Mesodermal cell (in vitro differentiated cells): ENCODE measurements at regions not wholly inside any gene's neighbourhood (a gene's known extent, or its start where the extent isn't known, plus 50 kb on each side); places are given as distances from the start of the nearest gene placed in this dataset.

Experiments used
- H3K27ac ChIP-seq: 2 replicates; pipeline ENCODE4 v1.7.0; 2013; ENCODE audit warnings: mild to moderate bottlenecking, low read depth, low read length, moderate library complexity; ENCODE audit not compliant: severe bottlenecking
- H3K36me3 ChIP-seq: 2 replicates; pipeline ENCODE4 v1.7.1; 2013; ENCODE audit warnings: mild to moderate bottlenecking, low read length, moderate library complexity; ENCODE audit not compliant: control insufficient read depth, insufficient read depth
- H3K4me1 ChIP-seq: one replicate; pipeline ENCODE4 v1.7.1; 2013; ENCODE audit warnings: mild to moderate bottlenecking, low read length; ENCODE audit not compliant: insufficient read depth, control insufficient read depth, poor library complexity, severe bottlenecking
- H3K4me3 ChIP-seq: 2 replicates; pipeline ENCODE4 v1.7.0; 2013; ENCODE audit warnings: low read length, control low read depth, mild to moderate bottlenecking; ENCODE audit not compliant: insufficient read depth, poor library complexity, severe bottlenecking; ENCODE audit errors: extremely low read depth
- H3K9me3 ChIP-seq: 2 replicates; pipeline ENCODE4 v1.7.1; 2013; ENCODE audit warnings: mild to moderate bottlenecking, low read length, moderate library complexity; ENCODE audit not compliant: control insufficient read depth
- WGBS, 2 experiments: methylation state at CpG; one replicate each; pipeline ENCODE4 v1.1.5; 2013; ENCODE audit warnings: missing lambda C conversion rate in 2 of 2; ENCODE audit not compliant: insufficient coverage in 2 of 2; 5-methylcytosine and 5-hydroxymethylcytosine counted together

DNA sequence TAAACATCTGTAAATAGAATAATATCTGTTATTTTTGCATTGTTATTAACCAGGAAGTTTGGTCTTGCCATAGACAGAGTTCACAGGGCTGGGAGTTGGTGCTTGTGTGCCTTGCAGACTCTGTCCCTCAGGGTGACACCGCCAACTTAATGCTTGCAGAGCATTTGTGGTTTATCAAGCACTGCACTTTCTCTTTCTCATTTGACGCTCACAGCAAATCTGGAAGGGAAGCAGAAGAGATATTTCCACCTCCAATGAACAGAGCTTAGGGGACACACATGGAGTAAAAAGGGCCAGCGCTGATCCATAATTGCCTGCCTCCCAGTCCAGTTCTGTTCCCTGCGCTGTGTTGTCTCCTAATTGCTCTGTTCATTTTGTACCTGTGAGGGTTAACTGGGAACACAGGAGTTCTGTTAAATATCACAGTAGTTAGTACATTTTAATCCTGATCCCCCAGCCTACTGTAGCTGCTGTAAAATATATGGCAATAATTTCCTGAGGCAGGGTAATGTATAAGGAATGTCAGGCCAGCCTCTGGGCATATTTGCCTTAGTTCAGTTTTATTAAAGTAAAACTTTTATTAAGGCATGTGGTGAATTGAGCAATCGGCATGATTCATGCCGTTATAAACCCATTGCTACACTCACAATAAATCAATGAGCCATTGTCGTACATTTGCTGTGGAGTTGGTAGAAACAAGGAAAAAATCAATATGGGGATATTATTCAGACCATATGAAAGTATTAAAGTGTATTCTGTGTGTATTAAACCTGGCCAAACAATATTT lies 182.5 kb upstream of the OSR1 start:
- Histone ChIP-seq H3K36me3 (no peaks in the 10 kb centered on the region), H3K4me3 (no peak overlapping the region), H3K9me3 (no peaks in the 10 kb centered on the region), H3K4me1 (peaks cover 5% of the 10 kb centered on the region), H3K27ac (no peak overlapping the region)
- WGBS, 2 experiments = 92 to 94% methylated on average over 3 to 6 of the region's 7 CpGs

DNA sequence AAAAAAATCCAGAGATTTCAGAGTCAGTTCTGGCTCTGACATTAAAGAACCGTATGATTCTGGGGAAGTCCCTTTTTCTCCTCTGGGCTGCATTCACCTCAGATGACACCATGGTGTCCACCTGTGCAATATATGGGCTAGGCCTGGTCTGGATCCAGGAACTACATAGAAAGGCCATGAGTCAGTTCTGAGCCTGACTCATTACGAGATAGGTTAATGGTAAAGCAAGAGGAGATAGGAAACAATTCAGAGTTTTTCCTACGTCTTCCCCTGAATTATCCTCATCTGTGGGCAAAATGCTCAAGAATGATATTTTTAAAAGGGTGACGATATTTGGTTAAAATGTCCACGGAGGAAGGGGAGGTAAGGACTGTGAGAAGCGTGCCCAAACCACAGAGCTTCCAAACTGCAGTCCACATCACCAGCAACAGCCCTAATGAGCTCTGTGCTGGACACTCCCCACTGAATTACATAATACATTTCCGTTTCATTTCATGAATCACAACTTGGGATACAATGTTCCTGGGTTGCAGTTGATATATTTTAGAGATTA lies 180.1 kb upstream of the OSR1 start:
- Histone ChIP-seq H3K4me3 (no peak overlapping the region), H3K9me3 (no peaks in the 10 kb centered on the region), H3K36me3 (no peaks in the 10 kb centered on the region), H3K27ac (no peak overlapping the region), H3K4me1 (peaks cover 6% of the 10 kb centered on the region)
- WGBS, 2 experiments = 80 to 100% methylated on average over 1 to 2 of the region's 7 CpGs

DNA sequence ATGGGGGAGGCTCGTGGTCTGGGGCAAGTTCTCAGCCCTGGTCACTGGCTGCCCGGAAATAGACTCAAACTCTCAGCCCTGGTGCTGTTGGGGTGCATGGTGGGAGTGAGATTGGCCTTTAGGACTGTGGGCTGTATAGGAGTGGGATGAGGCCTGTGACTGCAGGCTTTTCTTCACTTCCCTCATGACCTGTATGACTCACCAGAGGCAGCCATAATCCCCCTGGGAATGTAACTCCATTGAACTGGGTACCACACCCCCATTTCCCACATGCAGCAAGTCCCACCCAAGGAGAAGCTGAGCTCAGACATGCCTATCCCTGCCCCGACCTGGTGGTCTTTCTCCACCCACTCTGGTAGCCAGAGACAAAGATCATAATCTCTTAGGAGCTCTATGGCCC lies 177.7 kb upstream of the OSR1 start:
- Histone ChIP-seq H3K9me3 (no peaks in the 10 kb centered on the region), H3K36me3 (no peaks in the 10 kb centered on the region), H3K4me1 (peaks cover 6% of the 10 kb centered on the region), H3K27ac (no peak overlapping the region), H3K4me3 (no peak overlapping the region)
- WGBS, 2 experiments = 57 to 79% methylated on average over 1 to 2 of the region's 3 CpGs

DNA sequence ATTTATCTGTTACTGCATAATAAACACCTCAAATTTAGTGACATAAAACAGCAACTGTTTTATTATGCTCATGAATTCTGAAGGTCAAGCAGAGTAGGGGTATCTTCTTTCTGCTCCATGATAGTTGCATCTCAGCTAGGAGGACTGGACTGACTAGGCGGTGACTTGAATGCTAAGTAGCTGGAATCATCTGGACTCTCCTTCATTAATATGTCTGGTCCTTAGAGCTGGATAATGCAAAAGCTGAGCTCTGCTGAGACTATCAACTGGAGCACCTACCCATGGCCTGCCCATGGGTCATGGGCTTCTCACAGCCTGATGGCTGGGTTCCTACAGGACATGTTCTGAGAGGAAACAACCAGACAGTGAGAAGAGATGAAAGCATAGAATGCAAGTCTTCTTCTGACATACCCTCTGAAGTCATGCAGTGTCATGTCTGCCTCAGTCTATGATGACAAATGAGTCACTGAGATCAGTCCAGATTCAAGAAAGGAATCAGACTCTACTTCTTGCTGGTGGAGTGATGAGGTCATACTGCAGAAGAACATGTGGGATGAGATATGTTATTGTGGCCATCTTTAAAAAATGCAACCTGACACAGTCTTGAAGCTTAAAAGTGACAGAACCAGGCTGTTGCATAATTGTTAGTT lies 174.2 kb upstream of the OSR1 start:
- 100% methylated on average over 1 of the region's 1 CpG for WGBS, 2 experiments
- Histone ChIP-seq H3K27ac (no peak overlapping the region), H3K4me1 (peaks cover 5% of the 10 kb centered on the region), H3K36me3 (no peaks in the 10 kb centered on the region), H3K9me3 (no peaks in the 10 kb centered on the region), H3K4me3 (no peak overlapping the region)

DNA sequence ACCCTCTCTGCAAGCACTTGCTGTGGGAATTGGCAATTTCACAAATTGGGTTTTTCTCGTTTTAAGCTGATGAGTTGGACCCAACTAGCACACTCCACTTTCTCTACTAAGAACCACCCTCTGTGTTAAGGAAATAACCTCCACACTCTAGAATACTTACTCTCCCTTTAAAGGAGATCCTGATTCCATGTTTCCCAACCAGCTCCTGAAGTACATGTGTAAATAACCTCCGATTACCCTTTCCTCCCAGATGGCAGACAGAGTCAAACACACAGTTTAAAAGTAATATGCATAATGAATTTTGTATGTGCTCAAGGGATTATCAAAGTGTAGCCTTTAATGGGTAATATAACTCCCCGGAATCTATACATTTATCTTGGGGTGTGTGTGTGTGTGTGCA lies 171.3 kb upstream of the OSR1 start:
- H3K27ac ChIP-seq = no peak overlapping the region
- no peak overlapping the region for H3K4me3 ChIP-seq
- WGBS, 2 experiments = 80 to 86% methylated on average over 1 of the region's 3 CpGs
- no peaks in the 10 kb centered on the region for H3K4me1 ChIP-seq
- no peaks in the 10 kb centered on the region for H3K9me3 ChIP-seq
- H3K36me3 ChIP-seq = no peaks in the 10 kb centered on the region

DNA sequence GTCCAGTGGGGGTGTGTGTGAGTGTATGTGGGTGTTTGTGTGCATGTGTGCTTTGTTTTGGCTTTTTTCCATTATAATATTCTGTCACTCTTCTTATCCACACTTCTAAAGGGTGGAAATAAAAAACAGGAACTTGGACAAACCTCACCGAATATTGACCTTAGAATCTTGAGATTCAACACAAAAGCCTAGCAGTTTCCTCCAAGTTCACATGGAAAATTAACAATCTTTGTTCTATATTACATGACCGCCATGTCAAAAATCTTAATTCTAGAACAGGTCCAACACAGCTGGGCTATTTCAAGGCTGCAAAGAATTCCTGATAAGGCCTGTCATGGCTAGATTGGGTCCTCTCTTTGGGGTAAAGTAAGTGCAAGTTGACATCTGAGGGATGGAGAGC lies 169.3 kb upstream of the OSR1 start:
- no peaks in the 10 kb centered on the region for H3K9me3 ChIP-seq
- H3K27ac ChIP-seq = no peak overlapping the region
- H3K4me3 ChIP-seq = no peak overlapping the region
- H3K36me3 ChIP-seq = no peaks in the 10 kb centered on the region
- no peaks in the 10 kb centered on the region for H3K4me1 ChIP-seq
- 100% methylated on average over 1 of the region's 2 CpGs for WGBS, 2 experiments

DNA sequence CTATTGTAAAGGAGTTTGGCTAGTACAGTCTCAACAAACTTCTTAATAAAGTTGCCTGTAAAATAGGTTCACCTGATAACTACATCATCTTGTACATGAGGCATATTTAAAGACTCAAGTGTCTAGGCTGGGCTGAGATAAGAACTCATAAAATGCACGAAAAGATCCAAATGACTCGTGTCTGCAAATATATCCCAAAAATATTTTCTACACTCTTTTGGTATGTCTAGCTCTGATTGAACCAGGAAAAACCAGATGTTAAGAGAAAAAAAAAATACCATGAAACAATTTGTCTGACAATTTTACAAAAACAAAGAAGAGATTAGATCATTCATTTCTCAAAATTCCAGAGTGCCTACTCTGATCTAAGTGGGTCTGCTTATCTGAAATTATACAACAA lies 166.9 kb upstream of the OSR1 start:
- Histone ChIP-seq H3K4me1 (no peaks in the 10 kb centered on the region), H3K9me3 (no peaks in the 10 kb centered on the region), H3K36me3 (no peaks in the 10 kb centered on the region), H3K27ac (no peak overlapping the region), H3K4me3 (no peak overlapping the region)
- WGBS, 2 experiments = 80% methylated on average over 2 of the region's 2 CpGs; no CpG with 5 or more reads in 1 of the 2 experiments

DNA sequence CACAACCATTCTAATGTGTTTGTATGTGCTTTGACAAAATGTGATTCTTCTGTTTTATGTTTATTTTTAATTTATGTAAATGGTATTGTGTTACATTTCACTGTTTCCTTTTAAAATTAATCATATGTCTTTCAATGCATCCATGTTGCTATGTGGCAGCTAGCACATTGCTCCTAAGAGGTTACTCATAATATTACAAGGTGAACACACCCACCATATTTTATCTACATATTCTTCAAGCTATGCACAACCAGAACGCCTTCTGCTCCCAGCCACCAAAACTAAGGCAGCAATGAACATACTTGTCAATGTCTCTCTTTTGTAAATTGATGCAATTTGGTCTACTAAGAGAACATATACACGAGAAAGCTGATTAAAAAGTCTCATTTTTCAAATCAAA lies 160.6 kb upstream of the OSR1 start:
- WGBS, 2 experiments = no CpG with 5 or more reads among the region's 2 CpGs
- Histone ChIP-seq H3K9me3 (no peaks in the 10 kb centered on the region), H3K27ac (no peak overlapping the region), H3K4me3 (no peak overlapping the region), H3K4me1 (no peaks in the 10 kb centered on the region), H3K36me3 (no peaks in the 10 kb centered on the region)

DNA sequence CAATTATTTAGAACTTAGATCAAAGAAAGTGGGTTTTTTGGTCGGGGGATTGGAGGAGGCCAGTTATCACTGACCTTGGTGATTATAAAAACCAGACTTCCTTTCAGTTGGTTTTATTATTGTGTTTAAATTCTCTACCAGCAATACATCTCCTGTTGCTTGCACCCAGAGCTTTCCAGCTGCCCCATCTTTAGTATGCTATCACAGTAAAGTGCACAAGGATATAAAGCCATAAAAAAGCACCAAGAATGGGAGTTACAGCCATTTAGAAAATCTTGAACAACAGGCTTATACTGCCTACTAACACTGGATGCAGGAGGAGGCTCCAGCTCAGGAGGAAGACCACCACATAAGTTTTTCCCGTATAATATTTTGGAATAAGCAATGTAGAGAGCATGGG lies 148.7 kb upstream of the OSR1 start:
- WGBS, 2 experiments = 100% methylated on average over 1 of the region's 2 CpGs; no CpG with 5 or more reads in 1 of the 2 experiments
- H3K27ac ChIP-seq = no peak overlapping the region
- H3K36me3 ChIP-seq = no peaks in the 10 kb centered on the region
- H3K4me3 ChIP-seq = no peak overlapping the region
- no peaks in the 10 kb centered on the region for H3K4me1 ChIP-seq
- no peaks in the 10 kb centered on the region for H3K9me3 ChIP-seq

DNA sequence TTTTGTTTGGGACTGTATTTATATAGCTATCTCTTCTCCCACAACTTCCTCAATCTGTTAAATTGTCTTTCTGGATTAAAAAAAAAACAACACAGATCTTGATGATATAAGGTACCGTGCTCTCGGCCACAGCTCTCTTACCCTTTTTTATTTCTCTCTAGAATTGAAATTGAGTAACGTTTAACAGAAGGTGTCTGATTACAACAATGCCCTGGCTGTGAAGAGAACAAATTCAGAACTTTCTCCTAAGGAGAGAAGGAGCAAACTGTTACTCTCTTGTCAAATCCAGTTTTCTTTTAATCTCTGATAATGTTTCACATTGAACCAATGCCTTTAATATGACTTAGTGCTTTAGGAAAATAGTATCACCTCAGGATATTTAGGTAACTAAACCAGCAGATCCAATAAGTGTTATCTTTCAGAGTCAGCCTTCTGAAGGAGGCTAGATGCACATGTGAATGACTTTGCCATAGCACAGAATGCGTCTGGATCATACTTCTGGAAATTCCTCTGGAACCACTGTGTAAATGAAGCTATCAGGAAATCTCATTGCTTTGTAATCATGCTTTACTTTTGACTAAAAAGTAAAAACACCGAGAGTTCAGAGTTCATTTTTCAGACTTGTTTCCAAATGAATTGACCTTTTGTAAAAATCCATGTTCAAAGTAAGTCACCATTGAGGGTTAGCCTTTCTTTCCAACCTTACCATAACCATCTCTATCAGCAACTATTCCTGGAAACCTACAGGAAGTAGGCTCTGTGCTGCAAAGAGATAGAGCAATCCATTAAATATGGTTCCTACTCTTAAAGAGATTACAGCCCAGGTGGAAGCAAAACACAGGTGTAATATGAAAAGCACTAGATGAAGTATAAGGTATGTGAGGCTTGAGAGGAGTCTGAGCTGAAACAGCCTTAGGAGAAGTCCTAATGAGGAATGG lies 147.0 kb upstream of the OSR1 start:
- Histone ChIP-seq H3K36me3 (no peaks in the 10 kb centered on the region), H3K9me3 (no peaks in the 10 kb centered on the region), H3K4me3 (no peak overlapping the region), H3K27ac (no peak overlapping the region), H3K4me1 (no peaks in the 10 kb centered on the region)
- 90 to 93% methylated on average over 2 of the region's 5 CpGs for WGBS, 2 experiments
